ENCODE measurements at regions not wholly inside any gene's neighbourhood (a gene's known extent, or its start where the extent isn't known, plus 50 kb on each side); places are given as distances from the start of the nearest gene placed in this dataset.

DNA sequence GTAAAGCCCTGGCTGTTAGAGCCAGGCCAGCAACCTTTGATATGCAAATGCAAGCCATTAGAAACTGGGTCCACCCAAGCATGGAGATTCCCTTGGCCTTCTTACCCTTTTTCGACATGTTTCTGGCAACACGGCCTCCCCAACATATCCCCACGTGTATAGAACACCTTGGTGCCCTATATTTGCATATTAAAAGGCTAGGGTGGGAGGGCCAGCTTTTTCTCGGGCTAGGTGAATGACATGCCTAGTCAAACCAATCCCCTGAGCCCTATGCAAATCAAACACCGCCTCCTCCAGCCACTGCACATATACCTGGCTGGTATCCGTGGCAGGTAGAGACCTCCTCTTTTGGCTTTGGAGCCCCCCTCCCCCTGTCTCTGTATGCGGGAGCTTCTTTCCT is 55.6 kb upstream of the ZFR start:
- H3K4me1 ChIP-seq (ENCODE audit: insufficient read depth, low read length, poor library complexity, severe bottlenecking) = peaks cover 13% of the 10 kb centered on the region
- H3K27me3 ChIP-seq (replicated peaks; ENCODE audit: insufficient read depth, low read depth, low read length, poor library complexity) = no peaks in the 10 kb centered on the region
- H3K27ac ChIP-seq (ENCODE audit: low read depth, low read length, poor library complexity, severe bottlenecking) = no peak overlapping the region
- no peaks in the 10 kb centered on the region for H3K9me3 ChIP-seq (ENCODE audit: low read depth, low read length, poor library complexity, severe bottlenecking)
- POLR2A ChIA-PET (ENCODE audit: low non-redundant PET) = no interaction called here
- TF ChIP-seq, protein P1, sequence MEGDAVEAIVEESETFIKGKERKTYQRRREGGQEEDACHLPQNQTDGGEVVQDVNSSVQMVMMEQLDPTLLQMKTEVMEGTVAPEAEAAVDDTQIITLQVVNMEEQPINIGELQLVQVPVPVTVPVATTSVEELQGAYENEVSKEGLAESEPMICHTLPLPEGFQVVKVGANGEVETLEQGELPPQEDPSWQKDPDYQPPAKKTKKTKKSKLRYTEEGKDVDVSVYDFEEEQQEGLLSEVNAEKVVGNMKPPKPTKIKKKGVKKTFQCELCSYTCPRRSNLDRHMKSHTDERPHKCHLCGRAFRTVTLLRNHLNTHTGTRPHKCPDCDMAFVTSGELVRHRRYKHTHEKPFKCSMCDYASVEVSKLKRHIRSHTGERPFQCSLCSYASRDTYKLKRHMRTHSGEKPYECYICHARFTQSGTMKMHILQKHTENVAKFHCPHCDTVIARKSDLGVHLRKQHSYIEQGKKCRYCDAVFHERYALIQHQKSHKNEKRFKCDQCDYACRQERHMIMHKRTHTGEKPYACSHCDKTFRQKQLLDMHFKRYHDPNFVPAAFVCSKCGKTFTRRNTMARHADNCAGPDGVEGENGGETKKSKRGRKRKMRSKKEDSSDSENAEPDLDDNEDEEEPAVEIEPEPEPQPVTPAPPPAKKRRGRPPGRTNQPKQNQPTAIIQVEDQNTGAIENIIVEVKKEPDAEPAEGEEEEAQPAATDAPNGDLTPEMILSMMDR (conservative IDR thresholded peaks at IDR 0.05; ENCODE audit: low read depth, low read length) = no peak
- no peak for TF ChIP-seq EZH2 (IDR thresholded peaks at IDR 0.05; ENCODE audit: borderline replicate concordance, low read depth, low read length, poor library complexity, severe bottlenecking)
- H3K36me3 ChIP-seq (ENCODE audit: insufficient read depth, low read length, poor library complexity, severe bottlenecking) = no peaks in the 10 kb centered on the region
- no peak overlapping the region for H3K4me3 ChIP-seq (ENCODE audit: low read depth, low read length, poor library complexity, severe bottlenecking)
- CTCF ChIA-PET = no interaction called here
- BruUV-seq (replicated peaks) = no TSS peak
- intact Hi-C loops (cut with micrococcal nuclease; ENCODE audit: unreplicated experiment) = no loop called here
- no peak for DNase-seq (ENCODE audit: low spot score)

DNA sequence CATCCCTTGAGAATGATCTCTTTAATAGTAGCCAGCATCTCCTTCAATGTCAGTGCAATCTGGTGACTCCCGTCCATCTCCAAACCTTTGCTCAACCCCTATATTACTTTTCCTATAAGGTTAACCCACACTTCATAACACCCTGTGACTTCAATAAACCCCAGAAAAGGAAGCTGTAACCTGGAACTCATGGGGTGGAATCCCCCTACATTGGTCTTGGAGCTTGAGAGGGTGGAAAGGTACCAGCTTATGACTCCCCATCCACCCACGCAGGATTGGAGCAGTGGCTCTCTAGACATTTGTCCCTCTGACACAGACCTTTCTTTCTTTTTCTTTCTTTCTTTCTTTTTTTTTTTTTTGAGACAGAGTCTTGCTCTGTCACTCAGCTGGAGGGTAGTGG is 54.7 kb upstream of the ZFR start:
- POLR2A ChIA-PET (ENCODE audit: low non-redundant PET) = no interaction called here
- no TSS peak for BruUV-seq (replicated peaks)

DNA sequence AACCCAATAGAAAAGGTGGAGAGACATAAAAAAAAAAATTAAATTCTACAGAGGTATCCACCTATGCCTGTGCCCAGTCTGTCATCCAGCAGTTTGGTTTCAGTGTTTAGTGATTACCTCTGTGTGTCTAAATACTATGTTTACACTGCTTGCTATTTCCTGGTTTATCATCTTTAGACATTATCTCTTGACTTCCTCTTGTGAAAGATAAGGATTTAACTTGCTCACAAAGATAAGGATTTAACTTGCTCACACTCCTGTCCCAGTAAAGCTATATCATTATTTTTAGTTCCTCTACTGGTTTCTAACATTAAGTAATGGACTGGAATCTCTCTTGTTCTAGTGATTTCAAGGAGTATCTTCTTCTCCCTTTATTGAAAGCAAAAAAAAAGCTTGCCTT is 53.9 kb upstream of the ZFR start:
- H3K4me1 ChIP-seq (ENCODE audit: insufficient read depth, low read length, poor library complexity, severe bottlenecking) = no peaks in the 10 kb centered on the region
- TF ChIP-seq, protein P1 (conservative IDR thresholded peaks at IDR 0.05; ENCODE audit: low read depth, low read length) = no peak
- no peak for TF ChIP-seq EZH2 (IDR thresholded peaks at IDR 0.05; ENCODE audit: borderline replicate concordance, low read depth, low read length, poor library complexity, severe bottlenecking)
- H3K4me3 ChIP-seq (ENCODE audit: low read depth, low read length, poor library complexity, severe bottlenecking) = no peak overlapping the region
- no peaks in the 10 kb centered on the region for H3K36me3 ChIP-seq (ENCODE audit: insufficient read depth, low read length, poor library complexity, severe bottlenecking)
- intact Hi-C loops (cut with micrococcal nuclease; ENCODE audit: unreplicated experiment) = no loop called here
- no peaks in the 10 kb centered on the region for H3K27me3 ChIP-seq (replicated peaks; ENCODE audit: insufficient read depth, low read depth, low read length, poor library complexity)
- H3K27ac ChIP-seq (ENCODE audit: low read depth, low read length, poor library complexity, severe bottlenecking) = no peak overlapping the region
- POLR2A ChIA-PET (ENCODE audit: low non-redundant PET) = no interaction called here
- no peaks in the 10 kb centered on the region for H3K9me3 ChIP-seq (ENCODE audit: low read depth, low read length, poor library complexity, severe bottlenecking)
- CTCF ChIA-PET = no interaction called here
- DNase-seq (ENCODE audit: low spot score) = no peak
- BruUV-seq (replicated peaks) = no TSS peak

More for the DNA sequence above, 54.7 kb upstream of the ZFR start:
- Histone ChIP-seq H3K36me3 (ENCODE audit: insufficient read depth, low read length, poor library complexity, severe bottlenecking) (no peaks in the 10 kb centered on the region), H3K4me1 (ENCODE audit: insufficient read depth, low read length, poor library complexity, severe bottlenecking) (peaks cover 4% of the 10 kb centered on the region), H3K27me3 (replicated peaks; ENCODE audit: insufficient read depth, low read depth, low read length, poor library complexity) (no peaks in the 10 kb centered on the region), H3K4me3 (ENCODE audit: low read depth, low read length, poor library complexity, severe bottlenecking) (no peak overlapping the region), H3K9me3 (ENCODE audit: low read depth, low read length, poor library complexity, severe bottlenecking) (no peaks in the 10 kb centered on the region), H3K27ac (ENCODE audit: low read depth, low read length, poor library complexity, severe bottlenecking) (no peak overlapping the region)
- CTCF ChIA-PET = no interaction called here
- no peak for DNase-seq (ENCODE audit: low spot score)
- intact Hi-C loops (cut with micrococcal nuclease; ENCODE audit: unreplicated experiment) = no loop called here
- no peak for TF ChIP-seq EZH2 (IDR thresholded peaks at IDR 0.05; ENCODE audit: borderline replicate concordance, low read depth, low read length, poor library complexity, severe bottlenecking)

DNA sequence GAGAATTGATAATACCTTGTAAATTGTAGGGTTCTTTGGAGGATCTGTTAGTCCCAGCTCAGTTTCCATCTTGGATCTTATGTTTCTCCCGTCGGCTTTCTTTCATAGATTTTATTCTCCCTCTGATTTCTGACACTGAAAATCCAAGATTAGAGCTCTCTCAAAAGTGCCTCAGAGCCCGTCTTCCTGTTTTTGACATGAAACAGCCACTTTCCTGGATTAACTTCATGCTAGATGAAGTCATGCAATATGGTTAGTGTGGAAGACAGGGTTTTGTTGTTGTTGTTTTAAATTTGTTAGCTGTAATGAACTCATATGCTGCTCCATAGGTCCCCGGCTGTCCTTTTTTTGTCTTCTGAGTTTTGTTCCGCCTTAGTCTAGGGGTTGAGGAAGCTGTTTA is 51.6 kb upstream of the ZFR start:
- Histone ChIP-seq H3K4me3 (ENCODE audit: low read depth, low read length, poor library complexity, severe bottlenecking) (no peak overlapping the region), H3K27ac (ENCODE audit: low read depth, low read length, poor library complexity, severe bottlenecking) (no peak overlapping the region), H3K4me1 (ENCODE audit: insufficient read depth, low read length, poor library complexity, severe bottlenecking) (no peaks in the 10 kb centered on the region), H3K9me3 (ENCODE audit: low read depth, low read length, poor library complexity, severe bottlenecking) (no peaks in the 10 kb centered on the region), H3K36me3 (ENCODE audit: insufficient read depth, low read length, poor library complexity, severe bottlenecking) (no peaks in the 10 kb centered on the region), H3K27me3 (replicated peaks; ENCODE audit: insufficient read depth, low read depth, low read length, poor library complexity) (no peaks in the 10 kb centered on the region)
- ChIA-PET POLR2A (ENCODE audit: low non-redundant PET) (no interaction called here), CTCF (interaction anchor here (0.7 kb wide), 1 partner anchor 804 kb away, joined by 7 read pairs; no protein-coding TSS in a partner anchor)
- TF ChIP-seq, protein P1 (conservative IDR thresholded peaks at IDR 0.05; ENCODE audit: low read depth, low read length) = no peak
- no peak for TF ChIP-seq EZH2 (IDR thresholded peaks at IDR 0.05; ENCODE audit: borderline replicate concordance, low read depth, low read length, poor library complexity, severe bottlenecking)
- intact Hi-C loops (cut with micrococcal nuclease; ENCODE audit: unreplicated experiment) = no loop called here
- BruUV-seq (replicated peaks) = no TSS peak
- DNase-seq (ENCODE audit: low spot score) = no peak
